Pons (tissue), 1 donor: ENCODE measurements at regions not wholly inside any gene's neighbourhood (a gene's known extent, or its start where the extent isn't known, plus 50 kb on each side); places are given as distances from the start of the nearest gene placed in this dataset.
"Not testable (repeated sequence)": the region's sequence is repeated elsewhere in the genome, so short reads cannot be mapped to it uniquely, and the experiment has no call there.

Source experiments
- DNase-seq: peaks from one replicate; pipeline ENCODE4 v3.0.0-alpha.2; 2016; ENCODE audit warnings: low spot score

DNA sequence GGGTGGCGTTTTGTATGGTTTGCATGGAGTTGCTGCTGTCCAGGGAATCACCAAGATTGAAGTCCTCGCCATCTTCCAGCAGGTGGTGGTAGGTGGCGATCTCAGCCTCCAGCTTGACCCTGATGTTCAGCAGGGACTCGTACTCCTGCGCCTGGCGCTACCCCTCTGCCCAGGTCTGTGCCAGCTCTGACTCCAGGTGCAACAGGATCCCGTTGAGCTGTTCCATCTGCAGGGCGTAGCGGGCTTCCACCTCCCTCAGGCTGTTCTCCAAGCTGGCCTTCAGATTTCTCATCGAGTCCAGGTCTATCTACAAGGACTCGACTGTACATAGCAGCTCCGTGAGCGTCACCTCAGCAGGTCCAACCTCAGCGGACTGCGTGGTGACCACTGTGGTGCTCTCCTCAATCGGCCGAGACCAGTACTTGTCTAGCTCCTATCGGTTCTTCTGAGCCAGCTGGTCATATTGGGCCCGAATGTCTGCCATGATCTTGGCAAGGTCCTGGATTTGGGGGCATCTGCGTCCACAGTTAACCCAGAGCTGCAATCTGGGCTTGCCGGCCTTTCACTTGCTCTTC lies 1584.8 kb upstream of the ACO1 start:
- DNase-seq = no peak

DNA sequence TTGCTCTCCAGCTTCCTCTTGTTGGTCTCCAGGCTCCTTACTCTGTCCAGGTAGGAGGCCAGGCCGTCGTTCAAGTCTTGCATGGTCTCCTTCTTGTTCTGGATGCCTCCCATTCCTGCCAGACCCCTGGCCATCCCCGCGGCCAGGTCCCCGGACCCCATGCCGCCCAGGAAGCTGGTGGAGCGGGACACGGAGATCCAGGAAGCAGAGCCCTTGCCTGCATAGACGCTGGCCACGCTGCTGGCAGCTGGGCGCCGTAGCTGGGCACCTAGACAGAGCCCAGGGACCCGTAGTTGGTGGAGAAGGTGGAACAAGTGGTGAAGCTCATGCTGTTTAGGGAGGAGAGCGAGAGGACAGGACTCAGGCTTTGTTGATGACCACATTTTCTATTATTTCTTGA lies 1584.0 kb upstream of the ACO1 start:
- DNase-seq = no peak

GRCh38 chr9:30812821-30813220 lies 1571.6 kb upstream of the ACO1 start:
- DNase-seq = no peak

DNA sequence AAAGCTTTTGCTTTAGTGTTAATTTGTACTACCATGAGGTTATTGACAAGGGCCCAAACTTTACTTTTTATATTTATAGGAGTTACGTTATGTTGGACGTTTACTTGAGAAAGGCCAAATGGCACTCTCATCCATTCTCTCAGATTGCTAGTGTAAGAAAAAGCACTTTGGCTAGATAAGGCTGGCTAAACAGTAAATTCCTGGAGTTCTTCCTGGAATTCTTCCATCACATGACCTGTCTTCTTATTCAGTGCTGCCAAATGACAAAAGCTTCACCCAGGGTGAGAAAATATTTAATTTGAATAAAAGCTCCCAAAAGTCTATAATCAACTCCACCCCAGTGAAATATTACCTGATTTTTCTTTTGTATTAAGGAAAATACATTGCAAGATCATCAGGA lies 1568.9 kb upstream of the ACO1 start:
- DNase-seq = no peak

- no peak for DNase-seq
Measured at GRCh38 chr9:30845136-30845535, 1539.3 kb upstream of the ACO1 start.

GRCh38 chr9:30846651-30847050 lies 1537.8 kb upstream of the ACO1 start:
- DNase-seq = peak; percentile 15

DNA sequence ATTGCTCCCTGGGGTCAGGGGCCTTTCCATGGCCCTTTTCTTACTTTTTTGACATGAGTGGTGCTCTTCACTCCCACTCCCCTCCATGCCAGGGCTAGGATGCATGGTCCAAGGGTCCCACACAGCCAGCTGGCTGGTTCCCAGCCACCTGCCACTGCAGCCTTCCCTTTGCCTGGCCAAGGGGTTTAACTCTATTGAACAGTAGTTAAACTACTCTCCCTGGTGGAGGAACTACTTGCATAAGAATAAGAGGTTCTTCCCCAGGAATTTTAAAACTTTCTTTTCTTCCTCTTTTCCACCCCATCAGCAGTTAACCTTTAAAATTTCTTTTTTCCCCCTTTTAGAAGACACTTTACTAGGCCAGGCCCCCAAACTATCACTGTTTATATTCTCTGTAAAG lies 1532.8 kb upstream of the ACO1 start:
- no peak for DNase-seq

DNA sequence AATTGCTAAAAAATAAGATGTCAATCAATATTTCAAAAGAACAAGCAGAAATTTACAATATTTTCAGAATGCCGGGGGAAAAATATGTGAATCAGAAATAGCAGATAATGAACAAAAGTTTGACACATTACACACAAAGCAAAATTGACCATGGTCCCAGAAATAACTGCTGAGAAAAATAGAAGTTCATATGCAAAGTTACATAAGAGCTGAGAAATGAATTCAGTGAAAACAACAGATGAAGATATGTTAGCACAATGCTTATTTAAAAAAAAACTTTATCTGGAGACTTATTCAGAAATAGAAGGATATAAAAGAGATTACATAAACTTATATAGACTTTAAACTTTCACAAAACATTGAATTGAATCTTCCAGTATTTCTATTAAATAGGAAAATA lies 1483.7 kb upstream of the ACO1 start:
- DNase-seq = no peak

DNA sequence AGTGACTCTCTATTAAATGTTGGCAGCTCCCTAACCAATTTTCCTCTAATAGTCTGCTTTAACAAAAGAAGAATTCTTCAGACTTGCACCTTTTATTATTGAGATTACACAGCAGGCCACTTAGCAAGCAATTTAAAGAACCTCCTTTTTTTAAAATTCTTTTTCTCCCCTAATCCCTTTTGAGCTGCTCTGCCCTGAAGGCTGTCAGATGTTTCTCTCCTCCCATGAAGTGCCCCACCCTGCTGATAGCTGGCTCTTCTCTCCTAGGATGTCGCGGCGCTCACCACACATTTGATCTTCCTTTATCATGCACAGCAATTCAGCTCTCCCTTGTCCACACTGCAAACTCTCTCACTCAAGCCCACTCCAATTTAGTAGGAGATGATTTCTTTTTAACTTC lies 1471.1 kb upstream of the ACO1 start:
- DNase-seq = no peak

- DNase-seq = no peak
Measured at GRCh38 chr9:30915451-30915850, 1469.0 kb upstream of the ACO1 start.

DNA sequence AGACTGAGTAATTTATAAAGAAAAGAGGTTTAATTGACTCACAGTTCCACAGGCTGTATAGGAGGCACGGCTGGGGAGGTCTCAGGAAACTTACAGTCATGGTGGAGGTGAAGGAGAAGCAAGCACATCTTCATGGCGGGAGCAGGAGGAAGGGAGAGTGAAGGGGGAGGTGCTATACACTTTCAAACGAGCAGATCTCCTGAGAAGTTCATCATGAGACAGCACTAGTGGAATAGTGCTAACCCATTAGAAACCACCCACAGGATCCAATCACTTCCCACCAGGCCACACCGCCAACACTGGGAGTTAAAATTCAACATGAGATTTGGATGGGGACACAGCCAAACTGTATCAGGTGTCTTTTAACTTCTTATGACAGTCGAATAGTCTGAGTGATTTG lies 1459.3 kb upstream of the ACO1 start:
- no peak for DNase-seq

DNA sequence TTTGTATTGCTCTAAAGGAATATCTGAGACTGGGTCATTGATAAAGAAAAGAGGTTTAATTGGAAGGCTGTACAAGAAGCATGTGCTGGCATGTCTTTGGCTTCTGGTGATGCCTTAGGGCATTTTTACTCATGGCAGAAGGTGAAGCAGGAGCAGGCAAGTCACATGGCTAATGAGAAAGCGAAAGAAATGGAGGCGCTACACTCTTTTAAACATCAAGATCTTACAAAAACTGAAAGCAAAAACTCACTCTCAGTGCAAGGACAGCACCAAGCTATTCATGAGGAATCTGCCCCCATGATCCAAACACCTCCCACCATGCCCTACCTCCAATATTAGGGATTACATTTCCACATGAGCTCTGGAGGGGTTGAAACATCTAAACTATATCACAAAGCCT lies 1458.8 kb upstream of the ACO1 start:
- no peak for DNase-seq

DNA sequence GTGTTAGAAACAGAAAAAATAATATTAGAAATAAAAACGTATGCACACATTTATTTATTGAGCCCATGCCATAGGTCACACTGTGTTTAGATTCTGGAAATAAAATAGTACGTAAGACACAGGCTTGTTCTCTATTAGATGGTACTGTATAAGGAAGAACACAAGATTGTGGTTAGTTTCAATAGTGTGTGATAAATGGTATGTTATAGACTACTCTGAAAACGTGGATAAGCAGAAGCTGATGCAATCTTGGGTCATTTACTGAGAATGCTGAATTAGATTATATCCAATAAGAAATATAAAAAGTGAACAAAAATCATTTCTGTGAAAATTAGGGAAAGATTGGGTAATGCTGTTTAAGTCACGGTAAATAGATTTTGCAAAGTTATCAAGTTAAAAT lies 1456.4 kb upstream of the ACO1 start:
- DNase-seq = no peak

DNA sequence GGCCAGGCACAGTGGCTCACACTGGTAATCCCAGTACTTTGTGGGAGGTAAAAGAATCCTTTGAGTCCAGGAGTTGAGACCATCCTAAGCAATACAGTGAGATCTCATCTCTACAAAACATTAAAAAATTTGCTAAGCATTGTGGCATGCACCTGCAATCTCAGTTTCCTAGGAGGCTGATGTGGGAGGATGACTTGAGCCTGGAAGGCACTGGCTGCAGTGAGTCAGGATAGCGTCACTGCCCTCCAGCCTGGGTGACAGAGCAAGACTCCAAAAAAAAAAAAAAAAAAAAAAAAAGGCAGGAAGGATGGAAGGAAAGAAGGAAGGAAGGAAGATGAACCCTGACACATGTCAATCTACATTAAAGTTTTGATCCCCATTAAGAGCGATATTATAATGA lies 1452.2 kb upstream of the ACO1 start:
- DNase-seq = no peak

DNA sequence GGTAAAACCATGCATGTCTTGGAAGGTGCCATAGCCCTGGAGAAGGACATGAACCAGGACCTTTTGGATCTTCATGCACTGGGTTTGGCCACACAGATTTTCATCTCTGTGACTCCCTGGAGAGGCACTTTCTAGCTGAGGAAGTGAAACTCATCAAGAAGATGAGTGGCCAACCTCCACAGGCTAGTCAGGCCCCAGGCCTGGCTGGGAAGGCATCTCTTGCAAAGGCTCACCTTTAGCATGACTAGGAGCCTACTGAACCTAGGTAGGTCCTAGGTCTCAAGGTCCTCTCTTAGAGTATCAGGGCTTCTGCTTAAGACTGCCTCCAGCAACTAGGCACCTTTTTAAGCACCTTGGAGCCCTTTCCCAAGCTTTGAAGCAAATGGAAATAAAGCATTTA lies 1448.7 kb upstream of the ACO1 start:
- no peak for DNase-seq

DNA sequence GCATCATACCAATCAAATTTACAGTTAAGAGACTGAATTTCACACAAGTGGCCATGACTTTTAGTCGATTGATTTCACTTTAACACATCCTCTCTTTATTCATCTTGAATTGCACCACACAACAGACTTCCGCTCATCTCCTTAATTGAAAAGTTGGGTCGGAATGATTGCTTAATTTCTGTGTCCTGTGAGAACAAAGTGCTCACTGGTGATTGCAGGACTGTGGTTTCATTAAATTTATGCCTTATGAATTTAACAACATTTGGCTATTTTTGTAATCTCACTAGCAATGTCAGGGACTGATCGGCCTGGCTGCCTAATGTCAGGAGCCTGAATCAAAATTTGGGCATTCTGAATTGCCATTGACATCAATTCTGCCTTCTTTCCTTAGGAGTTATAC lies 1447.3 kb upstream of the ACO1 start:
- DNase-seq = no peak

DNA sequence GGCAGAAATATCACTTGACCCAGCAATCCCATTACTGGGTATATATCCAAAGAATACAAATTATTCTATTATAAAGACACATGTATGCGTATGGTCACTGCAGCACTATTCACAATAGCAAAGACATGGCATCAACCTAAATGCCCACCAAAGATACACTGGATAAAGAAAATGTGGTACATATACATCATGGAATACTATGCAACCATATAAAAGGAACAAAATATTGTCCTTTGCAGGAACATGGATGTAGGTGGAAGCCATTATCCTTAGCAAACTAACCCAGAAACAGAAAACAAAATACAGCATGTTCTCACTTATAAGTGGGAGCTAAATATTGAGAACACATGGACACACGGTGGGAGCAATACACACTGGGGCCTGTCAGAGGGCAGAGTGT lies 1441.6 kb upstream of the ACO1 start:
- not testable (repeated sequence) for DNase-seq

DNA sequence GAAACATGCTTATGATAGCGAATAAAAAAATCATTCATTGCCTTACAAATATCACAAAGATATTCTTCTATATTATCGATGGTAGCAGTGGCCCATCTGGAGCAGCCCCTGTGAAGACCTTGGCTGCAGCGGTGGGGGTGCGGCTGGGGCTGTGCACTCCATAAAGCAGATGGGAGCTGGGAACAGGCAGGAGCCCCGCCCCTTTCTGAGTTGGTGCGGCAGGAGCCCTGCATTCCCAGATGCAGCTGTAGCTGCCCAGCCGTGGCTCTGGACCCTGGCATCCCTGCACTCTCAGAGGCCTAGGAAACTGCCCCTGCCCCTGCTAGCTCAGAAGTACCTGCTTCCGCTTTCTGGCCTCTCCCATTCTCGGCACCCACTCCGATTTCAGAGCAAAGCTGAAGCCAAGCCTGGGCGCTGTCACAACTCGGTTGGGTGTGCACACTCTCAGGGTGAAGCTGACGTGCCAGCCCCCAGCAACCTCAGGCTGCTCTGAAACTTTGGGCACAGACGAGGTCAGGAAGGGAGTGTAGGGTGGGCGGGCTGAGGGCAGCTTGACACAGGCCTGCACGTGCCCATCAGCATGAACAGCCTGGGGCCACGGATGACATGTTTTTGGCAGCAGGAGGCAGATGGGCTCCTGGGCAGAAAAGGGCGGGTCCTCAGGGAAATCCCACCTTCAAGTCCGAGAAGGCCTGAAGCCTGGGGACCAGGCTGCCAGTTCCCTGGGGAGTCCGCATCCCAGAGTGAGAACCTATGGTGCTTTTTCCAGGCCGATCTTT lies 1440.8 kb upstream of the ACO1 start:
- no peak for DNase-seq

DNA sequence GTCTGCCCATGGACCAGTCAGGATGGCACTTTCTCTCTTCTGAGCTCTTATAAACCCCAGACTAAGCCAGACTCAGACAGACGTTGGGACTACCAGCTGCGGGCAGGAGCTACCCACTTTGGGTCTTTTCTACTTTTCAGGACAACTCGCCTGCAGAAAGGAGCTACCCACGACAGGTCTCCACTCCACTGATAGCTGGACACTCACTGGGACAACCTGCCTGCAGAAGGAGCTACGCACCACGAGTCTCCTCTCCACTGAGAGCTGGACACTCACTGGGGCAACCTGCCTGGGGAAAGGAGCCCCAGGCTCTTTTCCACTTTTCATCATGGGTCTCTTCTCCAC lies 1440.2 kb upstream of the ACO1 start:
- DNase-seq = no peak

- DNase-seq = no peak
Measured at GRCh38 chr9:30944741-30945280, 1439.6 kb upstream of the ACO1 start.

GRCh38 chr9:30964332-30964731 lies 1420.1 kb upstream of the ACO1 start:
- no peak for DNase-seq

- DNase-seq = peak; percentile 58
Measured at GRCh38 chr9:30967476-30967875, 1417.0 kb upstream of the ACO1 start.

DNA sequence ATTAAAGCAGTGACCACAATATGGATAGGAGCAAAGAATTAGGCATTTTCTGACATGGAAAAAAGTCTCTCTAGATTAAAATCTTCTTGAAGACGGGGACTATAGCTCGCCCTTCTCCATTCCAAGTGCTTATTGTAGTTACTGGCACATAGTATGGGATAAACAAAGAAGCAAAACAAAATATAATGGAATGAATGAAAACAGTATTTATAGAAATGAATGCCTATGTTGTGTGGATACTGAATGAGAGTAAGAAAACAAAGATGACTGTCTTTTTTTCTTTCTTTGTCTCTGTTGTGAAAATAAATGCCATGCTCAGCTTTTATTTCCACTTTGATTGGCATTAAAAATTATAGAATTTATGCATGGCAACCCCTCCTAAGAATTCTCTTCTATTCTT lies 1414.3 kb upstream of the ACO1 start:
- DNase-seq = peak; percentile 27

DNA sequence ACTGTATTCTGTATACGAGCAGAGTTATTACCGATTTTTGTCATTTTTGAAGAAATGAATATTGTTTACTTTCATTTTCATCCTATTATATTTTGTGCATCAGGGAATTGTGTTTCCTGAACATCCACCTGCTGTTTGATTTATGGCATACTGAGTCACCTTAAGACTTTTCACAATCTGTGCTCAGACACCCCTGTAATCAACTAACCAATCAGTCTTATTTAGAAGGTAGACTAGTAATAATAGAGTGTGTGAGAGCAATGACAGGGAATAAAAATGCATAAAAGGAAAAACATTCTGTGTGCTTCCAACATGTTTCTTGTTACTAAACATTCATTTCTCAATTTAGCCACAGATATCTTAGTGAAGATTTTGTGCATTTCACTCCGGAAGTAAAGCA lies 1413.6 kb upstream of the ACO1 start:
- peak; percentile 9 for DNase-seq
